ENCODE measurements at regions not wholly inside any gene's neighbourhood (a gene's known extent, or its start where the extent isn't known, plus 50 kb on each side); places are given as distances from the start of the nearest gene placed in this dataset.

- H3K9me3 Mint-ChIP-seq, result no peaks in the 10 kb centered on the region
- no peaks in the 10 kb centered on the region for H3K36me3 Mint-ChIP-seq
- no peak overlapping the region for H3K27ac Mint-ChIP-seq
- no peaks in the 10 kb centered on the region for H3K27me3 Mint-ChIP-seq
- H3K4me3 Mint-ChIP-seq, result no peak overlapping the region
- no peak for DNase-seq
- H3K4me1 Mint-ChIP-seq, result no peaks in the 10 kb centered on the region
- CTCF ChIA-PET, result no interaction called here
These were observed 305.7 kb downstream of the ACTL7B start for GRCh38 chr9:108550106-108550505.

GRCh38 chr9:108549184-108549583 lies 306.6 kb downstream of the ACTL7B start:
- no peak overlapping the region for H3K4me3 Mint-ChIP-seq

GRCh38 chr9:108547411-108548135 lies 308.2 kb downstream of the ACTL7B start:
- CTCF ChIA-PET, result no interaction called here
- H3K4me1 Mint-ChIP-seq, result no peaks in the 10 kb centered on the region
- no peaks in the 10 kb centered on the region for H3K27me3 Mint-ChIP-seq
- no peak for DNase-seq
- H3K9me3 Mint-ChIP-seq, result peaks cover 2% of the 10 kb centered on the region
- H3K4me3 Mint-ChIP-seq, result no peak overlapping the region
- H3K27ac Mint-ChIP-seq, result no peak overlapping the region
- H3K36me3 Mint-ChIP-seq, result no peaks in the 10 kb centered on the region

More at GRCh38 chr9:108549184-108549583, 306.6 kb downstream of the ACTL7B start:
- Mint-ChIP-seq H3K9me3 (no peaks in the 10 kb centered on the region), H3K36me3 (no peaks in the 10 kb centered on the region), H3K27ac (no peak overlapping the region), H3K4me1 (no peaks in the 10 kb centered on the region), H3K27me3 (no peaks in the 10 kb centered on the region)
- no peak for DNase-seq
- CTCF ChIA-PET, result no interaction called here

GRCh38 chr9:108546215-108546614 lies 309.6 kb downstream of the ACTL7B start:
- no peak overlapping the region for H3K4me3 Mint-ChIP-seq
- peaks cover 2% of the 10 kb centered on the region for H3K9me3 Mint-ChIP-seq
- no peak overlapping the region for H3K27ac Mint-ChIP-seq
- DNase-seq, result no peak
- CTCF ChIA-PET, result no interaction called here
- no peaks in the 10 kb centered on the region for H3K27me3 Mint-ChIP-seq
- H3K36me3 Mint-ChIP-seq, result no peaks in the 10 kb centered on the region
- no peaks in the 10 kb centered on the region for H3K4me1 Mint-ChIP-seq

- Mint-ChIP-seq H3K27me3 (no peaks in the 10 kb centered on the region), H3K9me3 (peaks cover 2% of the 10 kb centered on the region), H3K27ac (no peak overlapping the region), H3K36me3 (no peaks in the 10 kb centered on the region), H3K4me1 (no peaks in the 10 kb centered on the region), H3K4me3 (no peak overlapping the region)
- CTCF ChIA-PET, result no interaction called here
- no peak for DNase-seq
These were observed 310.4 kb downstream of the ACTL7B start for GRCh38 chr9:108545436-108545835.

- no peaks in the 10 kb centered on the region for H3K4me1 Mint-ChIP-seq
- CTCF ChIA-PET, result no interaction called here
- H3K36me3 Mint-ChIP-seq, result no peaks in the 10 kb centered on the region
- no peak for DNase-seq
- no peak overlapping the region for H3K27ac Mint-ChIP-seq
- H3K9me3 Mint-ChIP-seq, result peaks cover 2% of the 10 kb centered on the region
- no peaks in the 10 kb centered on the region for H3K27me3 Mint-ChIP-seq
- no peak overlapping the region for H3K4me3 Mint-ChIP-seq
These were observed 310.9 kb downstream of the ACTL7B start for GRCh38 chr9:108544866-108545265.

GRCh38 chr9:108543251-108543778 lies 312.5 kb downstream of the ACTL7B start:
- Mint-ChIP-seq H3K27me3 (no peaks in the 10 kb centered on the region), H3K4me1 (no peaks in the 10 kb centered on the region), H3K36me3 (no peaks in the 10 kb centered on the region), H3K9me3 (peaks cover 2% of the 10 kb centered on the region), H3K4me3 (no peak overlapping the region), H3K27ac (no peak overlapping the region)
- DNase-seq, result no peak
- CTCF ChIA-PET, result no interaction called here

GRCh38 chr9:108537756-108538155 lies 318.0 kb downstream of the ACTL7B start:
- CTCF ChIA-PET, result interaction anchor here (1.2 kb wide), 1 partner anchor 28 kb away, joined by 4 read pairs; no protein-coding TSS in a partner anchor
- no peaks in the 10 kb centered on the region for H3K27me3 Mint-ChIP-seq
- no peak for DNase-seq
- no peak overlapping the region for H3K27ac Mint-ChIP-seq
- H3K9me3 Mint-ChIP-seq, result no peaks in the 10 kb centered on the region
- H3K4me3 Mint-ChIP-seq, result no peak overlapping the region
- H3K4me1 Mint-ChIP-seq, result no peaks in the 10 kb centered on the region
- no peaks in the 10 kb centered on the region for H3K36me3 Mint-ChIP-seq

GRCh38 chr9:108536836-108537601 lies 318.8 kb downstream of the ACTL7B start:
- no peaks in the 10 kb centered on the region for H3K27me3 Mint-ChIP-seq
- no peak overlapping the region for H3K4me3 Mint-ChIP-seq
- CTCF ChIA-PET, result interaction anchor here (1.2 kb wide), 1 partner anchor 29 kb away, joined by 4 read pairs; no protein-coding TSS in a partner anchor
- no peak overlapping the region for H3K27ac Mint-ChIP-seq
- H3K36me3 Mint-ChIP-seq, result no peaks in the 10 kb centered on the region
- no peak for DNase-seq
- no peaks in the 10 kb centered on the region for H3K9me3 Mint-ChIP-seq
- H3K4me1 Mint-ChIP-seq, result no peaks in the 10 kb centered on the region

- H3K4me3 Mint-ChIP-seq, result no peak overlapping the region
- DNase-seq, result no peak
- peaks cover 7% of the 10 kb centered on the region for H3K9me3 Mint-ChIP-seq
- CTCF ChIA-PET, result no interaction called here
- H3K36me3 Mint-ChIP-seq, result no peaks in the 10 kb centered on the region
- H3K27ac Mint-ChIP-seq, result no peak overlapping the region
- H3K27me3 Mint-ChIP-seq, result no peaks in the 10 kb centered on the region
- H3K4me1 Mint-ChIP-seq, result no peaks in the 10 kb centered on the region
These were observed 320.3 kb downstream of the ACTL7B start for GRCh38 chr9:108535526-108535925.

GRCh38 chr9:108534741-108535140 lies 321.0 kb downstream of the ACTL7B start:
- CTCF ChIA-PET, result no interaction called here
- Mint-ChIP-seq H3K27ac (no peak overlapping the region), H3K4me3 (no peak overlapping the region), H3K9me3 (peaks cover 7% of the 10 kb centered on the region), H3K4me1 (no peaks in the 10 kb centered on the region), H3K27me3 (no peaks in the 10 kb centered on the region), H3K36me3 (no peaks in the 10 kb centered on the region)
- DNase-seq, result no peak

GRCh38 chr9:108530141-108530540 lies 325.6 kb downstream of the ACTL7B start:
- no peaks in the 10 kb centered on the region for H3K4me1 Mint-ChIP-seq
- H3K27me3 Mint-ChIP-seq, result no peaks in the 10 kb centered on the region
- peaks cover 8% of the 10 kb centered on the region for H3K9me3 Mint-ChIP-seq
- H3K4me3 Mint-ChIP-seq, result no peak overlapping the region
- H3K27ac Mint-ChIP-seq, result no peak overlapping the region
- CTCF ChIA-PET, result no interaction called here
- H3K36me3 Mint-ChIP-seq, result no peaks in the 10 kb centered on the region
- no peak for DNase-seq

- H3K4me3 Mint-ChIP-seq, result no peak overlapping the region
- peaks cover 9% of the 10 kb centered on the region for H3K9me3 Mint-ChIP-seq
- no peak overlapping the region for H3K27ac Mint-ChIP-seq
- no peak for DNase-seq
- no peaks in the 10 kb centered on the region for H3K27me3 Mint-ChIP-seq
- no peaks in the 10 kb centered on the region for H3K4me1 Mint-ChIP-seq
- CTCF ChIA-PET, result no interaction called here
- no peaks in the 10 kb centered on the region for H3K36me3 Mint-ChIP-seq
These were observed 327.6 kb downstream of the ACTL7B start for GRCh38 chr9:108528231-108528630.

GRCh38 chr9:108526518-108526917 lies 329.3 kb downstream of the ACTL7B start:
- H3K27me3 Mint-ChIP-seq, result no peaks in the 10 kb centered on the region
- H3K36me3 Mint-ChIP-seq, result no peaks in the 10 kb centered on the region
- DNase-seq, result no peak
- no peaks in the 10 kb centered on the region for H3K4me1 Mint-ChIP-seq
- no peak overlapping the region for H3K27ac Mint-ChIP-seq
- CTCF ChIA-PET, result no interaction called here
- H3K9me3 Mint-ChIP-seq, result peaks cover 9% of the 10 kb centered on the region
- H3K4me3 Mint-ChIP-seq, result no peak overlapping the region

- Mint-ChIP-seq H3K4me1 (no peaks in the 10 kb centered on the region), H3K27me3 (no peaks in the 10 kb centered on the region)
These were observed 330.6 kb downstream of the ACTL7B start for GRCh38 chr9:108525186-108525585.

More at GRCh38 chr9:108525186-108525585, 330.6 kb downstream of the ACTL7B start:
- DNase-seq, result no peak
- Mint-ChIP-seq H3K27ac (no peak overlapping the region), H3K9me3 (peaks cover 2% of the 10 kb centered on the region), H3K4me3 (no peak overlapping the region), H3K36me3 (no peaks in the 10 kb centered on the region)
- CTCF ChIA-PET, result no interaction called here
